ENCODE measurements at regions not wholly inside any gene's neighbourhood (a gene's known extent, or its start where the extent isn't known, plus 50 kb on each side); places are given as distances from the start of the nearest gene placed in this dataset.
"Not testable (repeated sequence)": the region's sequence is repeated elsewhere in the genome, so short reads cannot be mapped to it uniquely, and the experiment has no call there.

DNA sequence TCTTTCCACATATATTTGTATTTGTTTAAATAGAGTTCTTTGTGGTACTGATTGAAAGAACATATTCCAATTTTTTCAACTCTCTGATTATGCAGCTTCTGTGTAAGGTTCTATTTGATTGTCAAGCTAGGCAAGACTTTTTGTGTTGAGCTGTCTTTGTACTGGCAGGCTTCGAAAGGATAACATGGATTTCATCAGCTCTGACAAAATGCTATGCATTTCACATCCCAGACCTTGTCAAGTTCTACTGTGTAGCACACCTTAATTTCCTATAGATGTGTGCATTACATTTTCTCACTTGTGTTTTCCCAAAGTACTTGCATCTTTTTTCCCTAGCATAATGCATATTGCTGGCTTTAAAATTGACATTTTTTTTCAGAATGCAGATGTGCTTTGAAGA, 555.0 kb upstream of the GYPC start:
- H3K4me3 ChIP-seq (replicated peaks; ENCODE audit: low read depth, low read length): no peak overlapping the region
- no peak for DNase-seq (ENCODE audit: extremely low read depth, low read depth)
- TF ChIP-seq, protein P1, sequence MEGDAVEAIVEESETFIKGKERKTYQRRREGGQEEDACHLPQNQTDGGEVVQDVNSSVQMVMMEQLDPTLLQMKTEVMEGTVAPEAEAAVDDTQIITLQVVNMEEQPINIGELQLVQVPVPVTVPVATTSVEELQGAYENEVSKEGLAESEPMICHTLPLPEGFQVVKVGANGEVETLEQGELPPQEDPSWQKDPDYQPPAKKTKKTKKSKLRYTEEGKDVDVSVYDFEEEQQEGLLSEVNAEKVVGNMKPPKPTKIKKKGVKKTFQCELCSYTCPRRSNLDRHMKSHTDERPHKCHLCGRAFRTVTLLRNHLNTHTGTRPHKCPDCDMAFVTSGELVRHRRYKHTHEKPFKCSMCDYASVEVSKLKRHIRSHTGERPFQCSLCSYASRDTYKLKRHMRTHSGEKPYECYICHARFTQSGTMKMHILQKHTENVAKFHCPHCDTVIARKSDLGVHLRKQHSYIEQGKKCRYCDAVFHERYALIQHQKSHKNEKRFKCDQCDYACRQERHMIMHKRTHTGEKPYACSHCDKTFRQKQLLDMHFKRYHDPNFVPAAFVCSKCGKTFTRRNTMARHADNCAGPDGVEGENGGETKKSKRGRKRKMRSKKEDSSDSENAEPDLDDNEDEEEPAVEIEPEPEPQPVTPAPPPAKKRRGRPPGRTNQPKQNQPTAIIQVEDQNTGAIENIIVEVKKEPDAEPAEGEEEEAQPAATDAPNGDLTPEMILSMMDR (IDR thresholded peaks at IDR 0.05; ENCODE audit: low read depth, low read length, missing control alignments): no peak

DNA sequence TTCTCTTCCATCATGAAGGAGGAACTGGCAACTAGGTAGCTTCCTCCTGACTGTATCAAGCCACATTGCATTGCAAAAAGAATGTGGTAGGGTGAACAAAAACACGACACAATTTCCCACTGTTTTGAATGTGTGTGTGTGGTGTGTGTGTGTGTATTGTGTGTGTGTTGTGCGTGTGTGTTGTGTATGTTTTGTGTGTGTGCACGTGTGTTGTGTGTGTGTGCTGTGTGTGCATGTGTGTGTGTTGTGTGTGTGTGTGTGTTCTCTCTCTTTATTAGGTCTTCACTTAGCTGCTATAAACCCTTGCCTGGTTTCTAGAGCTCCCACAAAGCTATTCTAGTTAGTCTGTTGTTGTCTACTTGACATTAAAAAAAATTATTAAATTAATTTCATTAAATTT, 550.0 kb upstream of the GYPC start:
- TF ChIP-seq, protein P1 (IDR thresholded peaks at IDR 0.05; ENCODE audit: low read depth, low read length, missing control alignments): no peak
- H3K4me3 ChIP-seq (replicated peaks; ENCODE audit: low read depth, low read length): no peak overlapping the region
- no peak for DNase-seq (ENCODE audit: extremely low read depth, low read depth)

DNA sequence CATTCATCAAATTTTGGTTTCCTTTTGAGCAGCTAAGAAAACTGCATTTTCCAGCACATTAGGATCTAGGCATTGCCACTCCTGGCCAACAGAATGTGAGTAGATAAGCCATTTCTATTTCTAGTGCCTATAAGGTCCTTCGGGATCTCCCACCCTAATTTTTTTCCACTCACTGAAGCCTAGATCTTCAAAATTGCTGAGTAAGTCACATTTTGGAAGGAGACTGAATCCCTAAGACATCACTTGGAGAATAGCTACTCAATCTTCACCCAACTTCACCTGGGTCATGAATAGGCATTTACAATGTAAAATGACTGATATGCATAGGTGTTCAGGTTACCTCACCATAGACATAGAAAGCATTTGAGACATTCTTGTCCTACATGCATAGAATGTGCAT, 548.1 kb upstream of the GYPC start:
- no peak for DNase-seq (ENCODE audit: extremely low read depth, low read depth)
- TF ChIP-seq, protein P1 (IDR thresholded peaks at IDR 0.05; ENCODE audit: low read depth, low read length, missing control alignments): no peak
- H3K4me3 ChIP-seq (replicated peaks; ENCODE audit: low read depth, low read length): no peak overlapping the region

DNA sequence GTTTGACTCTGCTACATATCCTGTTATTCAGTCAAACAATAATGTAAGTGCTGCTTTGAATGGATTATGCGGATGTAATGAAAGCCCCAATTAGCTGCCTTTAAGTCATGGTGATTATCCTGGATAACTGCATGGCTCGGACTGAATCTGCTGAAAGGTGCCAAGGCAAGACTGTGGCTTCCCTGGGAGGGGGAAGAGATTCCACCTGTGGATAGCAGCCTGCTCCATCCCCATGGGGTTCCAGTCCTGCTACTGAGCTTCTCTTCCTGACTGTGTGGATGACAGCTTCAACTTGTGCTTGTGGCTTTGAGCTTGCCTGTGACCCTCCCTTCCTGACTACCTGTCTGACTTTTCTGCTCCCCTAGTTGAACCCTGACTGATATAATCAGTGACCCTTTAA, 540.0 kb upstream of the GYPC start:
- TF ChIP-seq, protein P1 (IDR thresholded peaks at IDR 0.05; ENCODE audit: low read depth, low read length, missing control alignments): no peak
- no peak overlapping the region for H3K4me3 ChIP-seq (replicated peaks; ENCODE audit: low read depth, low read length)
- DNase-seq (ENCODE audit: extremely low read depth, low read depth): no peak

DNA sequence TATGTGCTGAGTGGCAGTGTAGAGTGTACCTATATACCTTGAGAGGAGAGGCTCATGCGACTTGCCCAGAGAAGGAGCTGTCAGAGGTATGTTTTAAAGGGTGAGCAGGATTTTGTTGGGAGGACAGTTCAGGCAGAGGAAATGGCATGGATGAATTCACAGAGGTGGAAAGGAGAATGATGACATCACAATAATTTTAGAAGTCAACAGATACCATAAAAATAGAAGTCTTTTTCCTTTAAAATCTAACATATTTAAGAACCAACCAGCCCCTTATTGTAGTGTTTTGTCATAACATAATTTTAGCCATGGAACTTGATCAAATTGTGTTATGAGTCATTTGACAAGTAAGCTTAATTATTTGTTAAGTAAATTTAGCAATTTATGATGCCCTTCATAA, 538.1 kb upstream of the GYPC start:
- no peak overlapping the region for H3K4me3 ChIP-seq (replicated peaks; ENCODE audit: low read depth, low read length)
- DNase-seq (ENCODE audit: extremely low read depth, low read depth): no peak
- TF ChIP-seq, protein P1 (IDR thresholded peaks at IDR 0.05; ENCODE audit: low read depth, low read length, missing control alignments): no peak

DNA sequence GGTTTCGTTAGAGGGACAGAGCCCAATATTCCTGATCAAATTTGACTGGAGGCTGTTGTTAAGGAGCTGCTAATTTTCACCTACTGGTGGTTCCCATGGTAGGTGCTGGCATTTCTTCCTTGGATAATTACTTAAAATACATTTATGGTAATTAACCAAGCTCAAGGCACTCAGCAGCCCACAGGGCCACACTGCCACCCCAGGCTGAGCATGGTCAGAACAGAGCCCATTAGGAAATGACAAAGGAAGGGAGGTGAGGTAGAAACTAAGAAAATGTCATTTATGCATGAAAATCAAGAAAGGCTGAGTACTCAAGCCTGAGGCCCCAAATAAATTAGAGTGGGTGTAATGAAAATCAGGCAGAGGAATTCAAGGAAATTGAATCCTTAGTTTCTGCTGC, 510.2 kb upstream of the GYPC start:
- no peak overlapping the region for H3K4me3 ChIP-seq (replicated peaks; ENCODE audit: low read depth, low read length)
- TF ChIP-seq, protein P1 (IDR thresholded peaks at IDR 0.05; ENCODE audit: low read depth, low read length, missing control alignments): no peak
- no peak for DNase-seq (ENCODE audit: extremely low read depth, low read depth)

DNA sequence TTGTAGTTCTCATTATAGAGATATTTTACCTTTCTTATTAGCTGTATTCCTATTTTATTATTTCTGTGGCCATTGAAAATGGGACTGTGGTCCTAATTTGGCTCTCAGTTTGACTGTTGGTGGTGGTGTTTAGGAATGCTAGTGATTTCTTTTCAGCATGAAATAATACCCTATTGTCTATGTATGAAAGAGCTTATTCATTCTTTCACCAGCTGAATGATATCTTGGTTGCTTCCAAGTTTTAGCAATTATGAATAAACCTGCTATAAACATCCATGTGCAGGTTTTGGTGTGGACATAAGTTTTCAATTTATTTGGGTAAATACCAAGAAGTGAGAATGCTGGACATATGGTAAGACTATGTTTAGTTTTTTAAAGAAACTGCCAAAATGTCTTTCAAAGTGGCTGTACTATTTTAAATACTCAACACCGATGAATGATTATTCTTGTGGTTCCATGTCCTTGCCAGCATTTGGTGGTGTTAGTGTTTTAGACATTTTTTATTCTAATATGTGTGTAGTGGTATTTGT, 501.6 kb upstream of the GYPC start:
- TF ChIP-seq, protein P1 (IDR thresholded peaks at IDR 0.05; ENCODE audit: low read depth, low read length, missing control alignments): no peak
- no peak overlapping the region for H3K4me3 ChIP-seq (replicated peaks; ENCODE audit: low read depth, low read length)
- no peak for DNase-seq (ENCODE audit: extremely low read depth, low read depth)

DNA sequence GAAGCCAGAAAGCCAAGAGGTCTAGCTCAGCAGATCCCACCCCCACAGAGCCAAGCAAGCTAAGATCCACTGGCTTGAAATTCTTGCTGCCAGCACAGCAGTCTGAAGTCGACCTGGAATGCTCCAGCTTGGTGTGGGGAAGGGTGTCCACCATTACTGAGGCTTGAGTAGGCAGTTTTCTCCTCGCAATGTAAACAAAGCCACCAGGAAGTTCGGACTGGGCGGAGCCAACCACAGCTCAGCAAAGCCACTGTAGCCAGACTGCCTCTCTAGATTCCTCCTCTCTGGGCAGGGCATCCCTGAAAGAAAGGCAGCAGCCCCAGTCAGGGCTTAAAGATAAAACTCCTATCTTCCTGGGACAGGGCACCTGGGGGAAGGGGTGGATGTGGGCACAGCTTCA, 495.0 kb upstream of the GYPC start:
- not testable (repeated sequence) for DNase-seq (ENCODE audit: extremely low read depth, low read depth)

More for the DNA sequence above, 495.0 kb upstream of the GYPC start:
- not testable (repeated sequence) for H3K4me3 ChIP-seq (replicated peaks; ENCODE audit: low read depth, low read length)

All from HFF-Myc (cell line).